ENCODE measurements at regions not wholly inside any gene's neighbourhood (a gene's known extent, or its start where the extent isn't known, plus 50 kb on each side); places are given as distances from the start of the nearest gene placed in this dataset.

GRCh38 chr3:191518861-191519260 lies 57.9 kb downstream of the PYDC2 start:
- H3K4me3 ChIP-seq, result no peak overlapping the region
- ATAC-seq (ENCODE audit: insufficient read depth, low FRiP score) (no peak), DNase-seq (no peak)
- no peak overlapping the region for H3K9ac ChIP-seq (ENCODE audit: insufficient read depth in 1 of 2, low read length in 2 of 2)
- TF ChIP-seq CTCF (IDR thresholded peaks at IDR 0.05; ENCODE audit: control extremely low read depth, extremely low read depth), result no peak
- H3K27ac ChIP-seq (ENCODE audit: low read depth in 1 of 2, low read length in 1 of 2), result no peak overlapping the region
- no peaks in the 10 kb centered on the region for H3K4me1 ChIP-seq (ENCODE audit: control insufficient read depth in 5 of 5, insufficient read depth in 5 of 5, low read length in 5 of 5)
- no peaks in the 10 kb centered on the region for H3K27me3 ChIP-seq (ENCODE audit: control insufficient read depth in 3 of 3, insufficient read depth in 3 of 3, low read length in 2 of 3)
- no peaks in the 10 kb centered on the region for H3K36me3 ChIP-seq (ENCODE audit: control insufficient read depth in 4 of 4, insufficient read depth in 4 of 4, low read length in 4 of 4)
- no peaks in the 10 kb centered on the region for H3K9me3 ChIP-seq (ENCODE audit: control insufficient read depth in 4 of 4, insufficient read depth in 3 of 4, low read length in 3 of 4)
- 94 to 95% methylated on average over 7 of the region's 7 CpGs for WGBS, 2 donors

GRCh38 chr3:191521055-191521454 lies 60.1 kb downstream of the PYDC2 start:
- Histone ChIP-seq H3K4me3 (no peak overlapping the region), H3K4me1 (ENCODE audit: control insufficient read depth in 5 of 5, insufficient read depth in 5 of 5, low read length in 5 of 5) (no peaks in the 10 kb centered on the region), H3K27me3 (ENCODE audit: control insufficient read depth in 3 of 3, insufficient read depth in 3 of 3, low read length in 2 of 3) (no peaks in the 10 kb centered on the region), H3K9ac (ENCODE audit: insufficient read depth in 1 of 2, low read length in 2 of 2) (no peak overlapping the region), H3K27ac (ENCODE audit: low read depth in 1 of 2, low read length in 1 of 2) (no peak overlapping the region), H3K36me3 (ENCODE audit: control insufficient read depth in 4 of 4, insufficient read depth in 4 of 4, low read length in 4 of 4) (no peaks in the 10 kb centered on the region), H3K9me3 (ENCODE audit: control insufficient read depth in 4 of 4, insufficient read depth in 3 of 4, low read length in 3 of 4) (no peaks in the 10 kb centered on the region)
- ATAC-seq (ENCODE audit: insufficient read depth, low FRiP score) (no peak), DNase-seq (no peak)
- 91 to 92% methylated on average over 3 of the region's 3 CpGs for WGBS, 2 donors
- no peak for TF ChIP-seq CTCF (IDR thresholded peaks at IDR 0.05; ENCODE audit: control extremely low read depth, extremely low read depth)

- no peak for TF ChIP-seq CTCF (IDR thresholded peaks at IDR 0.05; ENCODE audit: control extremely low read depth, extremely low read depth)
- H3K4me1 ChIP-seq (ENCODE audit: control insufficient read depth in 5 of 5, insufficient read depth in 5 of 5, low read length in 5 of 5), result no peaks in the 10 kb centered on the region
- H3K27me3 ChIP-seq (ENCODE audit: control insufficient read depth in 3 of 3, insufficient read depth in 3 of 3, low read length in 2 of 3), result no peaks in the 10 kb centered on the region
- ATAC-seq (ENCODE audit: insufficient read depth, low FRiP score) (no peak), DNase-seq (no peak)
- H3K4me3 ChIP-seq, result no peak overlapping the region
- 78 to 86% methylated on average over 8 of the region's 8 CpGs for WGBS, 2 donors
- no peaks in the 10 kb centered on the region for H3K9me3 ChIP-seq (ENCODE audit: control insufficient read depth in 4 of 4, insufficient read depth in 3 of 4, low read length in 3 of 4)
- H3K9ac ChIP-seq (ENCODE audit: insufficient read depth in 1 of 2, low read length in 2 of 2), result no peak overlapping the region
- H3K27ac ChIP-seq (ENCODE audit: low read depth in 1 of 2, low read length in 1 of 2), result no peak overlapping the region
- H3K36me3 ChIP-seq (ENCODE audit: control insufficient read depth in 4 of 4, insufficient read depth in 4 of 4, low read length in 4 of 4), result no peaks in the 10 kb centered on the region
Measured at GRCh38 chr3:191523148-191523547, 62.2 kb downstream of the PYDC2 start.

- WGBS, 2 donors, result 50 to 76% methylated on average over 1 of the region's 1 CpG
Measured at GRCh38 chr3:191528589-191528988, 67.6 kb downstream of the PYDC2 start.

More at GRCh38 chr3:191528589-191528988, 67.6 kb downstream of the PYDC2 start:
- no peaks in the 10 kb centered on the region for H3K9me3 ChIP-seq (ENCODE audit: control insufficient read depth in 4 of 4, insufficient read depth in 3 of 4, low read length in 3 of 4)
- DNase-seq (no peak), ATAC-seq (ENCODE audit: insufficient read depth, low FRiP score) (no peak)
- TF ChIP-seq CTCF (IDR thresholded peaks at IDR 0.05; ENCODE audit: control extremely low read depth, extremely low read depth), result no peak
- no peaks in the 10 kb centered on the region for H3K36me3 ChIP-seq (ENCODE audit: control insufficient read depth in 4 of 4, insufficient read depth in 4 of 4, low read length in 4 of 4)
- H3K27ac ChIP-seq (ENCODE audit: low read depth in 1 of 2, low read length in 1 of 2), result no peak overlapping the region
- H3K9ac ChIP-seq (ENCODE audit: insufficient read depth in 1 of 2, low read length in 2 of 2), result no peak overlapping the region
- H3K4me3 ChIP-seq, result no peak overlapping the region
- H3K27me3 ChIP-seq (ENCODE audit: control insufficient read depth in 3 of 3, insufficient read depth in 3 of 3, low read length in 2 of 3), result no peaks in the 10 kb centered on the region
- H3K4me1 ChIP-seq (ENCODE audit: control insufficient read depth in 5 of 5, insufficient read depth in 5 of 5, low read length in 5 of 5), result no peaks in the 10 kb centered on the region
